G401 (cell line): ENCODE measurements at regions not wholly inside any gene's neighbourhood (a gene's known extent, or its start where the extent isn't known, plus 50 kb on each side); places are given as distances from the start of the nearest gene placed in this dataset.
"Not testable (repeated sequence)": the region's sequence is repeated elsewhere in the genome, so short reads cannot be mapped to it uniquely, and the experiment has no call there.

Experiments
- DNase-seq: peaks from one replicate; pipeline ENCODE4 v3.0.0-alpha.2; 2015; ENCODE audit warnings: low spot score
- in situ Hi-C: cut with HindIII; loops from 2 replicates; pipeline ENCODE4 v1.10.0; 2016; ENCODE audit warnings: low sequenced_read_pairs, mixed read lengths

DNA sequence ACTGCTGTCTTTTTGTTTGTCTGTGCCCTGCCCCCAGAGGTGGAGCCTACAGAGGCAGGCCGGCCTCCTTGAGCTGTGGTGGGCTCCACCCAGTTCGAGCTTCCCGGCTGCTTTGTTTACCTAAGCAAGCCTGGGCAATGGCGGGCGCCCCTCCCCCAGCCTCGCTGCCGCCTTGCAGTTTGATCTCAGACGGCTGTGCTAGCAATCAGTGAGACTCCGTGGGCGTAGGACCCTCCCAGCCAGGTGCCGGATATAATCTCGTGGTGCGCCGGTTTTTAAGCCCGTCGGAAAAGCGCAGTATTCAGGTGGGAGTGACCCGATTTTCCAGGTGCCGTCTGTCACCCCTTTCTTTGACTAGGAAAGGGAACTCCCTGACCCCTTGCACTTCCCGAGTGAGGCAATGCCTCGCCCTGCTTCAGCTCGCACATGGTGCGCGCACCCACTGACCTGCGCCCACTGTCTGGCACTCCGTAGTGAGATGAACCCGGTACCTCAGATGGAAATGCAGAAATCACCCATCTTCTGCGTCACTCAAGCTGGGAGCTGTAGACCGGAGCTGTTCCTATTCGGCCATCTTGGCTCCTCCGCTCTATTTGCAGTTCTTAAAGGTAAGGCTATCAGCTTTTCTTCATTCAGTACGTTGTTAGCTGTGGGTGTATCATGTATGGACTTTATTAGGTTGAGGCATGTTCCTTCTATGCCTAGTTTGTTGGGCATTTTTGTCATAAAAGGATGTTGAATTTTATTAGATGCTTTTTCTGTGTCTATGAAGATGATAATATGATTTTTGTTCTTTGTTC lies 178.3 kb downstream of the CDCA7 start:
- DNase-seq, in situ Hi-C loops: not testable (repeated sequence)

DNA sequence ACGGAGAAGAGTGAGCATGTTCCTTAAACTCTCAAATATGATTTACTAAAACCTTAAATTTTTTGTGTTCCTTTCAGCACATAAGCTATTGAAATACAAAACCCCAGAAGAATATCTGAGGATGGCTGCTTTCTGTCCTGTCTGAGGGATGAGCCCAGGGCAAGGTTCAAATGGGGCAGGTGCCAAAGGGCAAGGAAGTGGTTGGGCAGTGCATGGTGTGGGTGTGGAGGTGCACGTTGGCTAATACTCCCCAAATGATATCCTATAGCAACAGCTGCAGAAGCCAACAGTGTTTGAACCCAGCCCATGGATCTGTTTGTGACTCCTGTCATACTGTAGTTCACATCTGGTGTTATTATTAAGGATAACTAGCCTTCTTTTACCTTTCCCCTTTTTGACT lies 183.0 kb downstream of the CDCA7 start:
- in situ Hi-C loops = no loop called here

DNA sequence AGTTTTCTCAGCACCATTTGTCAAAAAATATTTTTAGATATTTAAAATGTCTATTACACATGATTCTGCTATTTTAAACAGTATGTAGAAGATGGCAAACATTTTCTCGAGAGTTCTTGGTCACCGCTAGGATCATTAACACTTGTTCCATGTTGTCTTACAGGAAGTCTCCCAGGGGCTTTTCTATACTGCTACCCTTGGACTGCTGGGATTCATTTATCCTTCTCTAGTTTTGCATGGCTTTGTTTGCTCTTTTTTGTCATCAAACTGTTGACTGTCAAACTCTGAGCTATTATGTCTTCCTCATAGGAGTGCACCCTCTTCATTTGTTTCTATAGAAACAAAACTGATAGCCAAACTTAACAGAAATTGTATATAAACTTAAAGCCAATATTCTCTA lies 184.9 kb downstream of the CDCA7 start:
- DNase-seq = no peak
- in situ Hi-C loops = no loop called here

More for the DNA sequence above, 183.0 kb downstream of the CDCA7 start:
- DNase-seq = no peak

DNA sequence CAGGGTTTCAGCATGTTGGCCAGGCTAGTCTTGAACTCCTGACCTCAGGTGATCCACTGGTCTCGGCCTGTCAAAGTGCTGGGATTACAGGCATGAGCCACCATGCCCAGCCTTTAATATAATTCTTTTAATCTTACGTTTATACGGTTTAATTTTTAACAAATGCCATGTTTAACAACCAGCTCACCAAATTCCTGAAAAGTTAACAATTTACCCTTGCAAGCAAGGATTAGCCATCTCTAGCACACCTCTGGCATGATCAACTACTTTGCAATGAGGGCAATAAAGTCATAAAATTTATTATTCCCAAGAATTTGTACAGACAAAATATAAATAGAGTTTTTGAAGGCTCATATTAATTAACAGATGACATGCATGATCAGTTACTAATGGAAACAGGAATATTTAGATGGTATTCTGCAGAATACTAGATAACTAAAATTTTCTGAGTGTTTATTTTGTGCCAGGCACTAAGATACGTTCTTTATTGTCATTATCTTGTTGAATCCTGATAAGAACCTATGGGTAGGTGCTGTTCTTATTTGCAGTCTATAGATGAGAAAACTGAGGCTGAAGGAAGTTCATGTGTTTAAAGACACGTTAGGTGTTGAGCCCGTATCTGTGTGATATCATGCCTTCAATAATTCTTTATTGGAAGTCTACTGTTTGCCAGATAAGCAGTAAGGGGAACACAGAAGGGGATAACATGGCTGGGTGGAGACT lies 190.1 kb downstream of the CDCA7 start:
- no peak for DNase-seq
- in situ Hi-C loops = no loop called here

DNA sequence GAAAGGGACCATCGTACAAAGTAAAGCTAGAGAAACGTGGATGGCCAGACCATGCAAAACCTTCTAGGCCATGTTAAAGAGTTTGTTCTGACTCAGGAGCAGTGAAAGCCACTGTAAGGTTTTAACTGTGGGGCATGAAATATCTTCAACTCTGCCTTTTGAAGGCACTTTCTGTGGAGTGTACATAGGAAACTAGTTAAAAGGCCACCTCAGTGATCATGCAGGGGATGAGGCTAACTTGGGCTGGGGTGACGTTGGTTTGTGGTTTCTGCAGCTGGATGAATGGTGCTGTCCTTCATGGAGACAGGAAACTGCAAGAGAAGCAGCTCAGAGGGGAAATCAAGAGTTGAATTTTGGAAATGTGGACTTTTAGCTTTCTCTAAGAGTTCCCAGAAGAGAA lies 190.7 kb downstream of the CDCA7 start:
- no peak for DNase-seq
- in situ Hi-C loops = no loop called here

DNA sequence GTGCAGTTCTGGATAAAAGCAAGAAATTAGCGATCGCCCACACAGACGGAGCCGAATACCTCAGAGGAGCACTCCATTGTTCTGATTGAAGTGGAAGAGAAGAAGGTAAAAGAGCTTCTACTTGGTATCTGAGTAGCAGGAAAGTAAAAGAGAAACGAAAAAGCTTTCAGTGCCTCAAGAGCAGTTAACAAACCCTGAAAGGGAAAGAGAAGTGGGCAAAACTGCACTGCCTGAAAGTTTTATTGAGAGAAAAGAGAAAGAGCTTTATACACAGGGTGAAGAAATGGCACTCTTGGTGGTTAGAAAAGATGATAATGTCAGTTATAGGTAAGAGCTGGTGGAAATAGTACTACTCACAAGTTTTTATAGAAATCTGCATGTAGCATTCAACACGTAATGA lies 192.8 kb downstream of the CDCA7 start:
- in situ Hi-C loops = no loop called here
- DNase-seq = no peak

DNA sequence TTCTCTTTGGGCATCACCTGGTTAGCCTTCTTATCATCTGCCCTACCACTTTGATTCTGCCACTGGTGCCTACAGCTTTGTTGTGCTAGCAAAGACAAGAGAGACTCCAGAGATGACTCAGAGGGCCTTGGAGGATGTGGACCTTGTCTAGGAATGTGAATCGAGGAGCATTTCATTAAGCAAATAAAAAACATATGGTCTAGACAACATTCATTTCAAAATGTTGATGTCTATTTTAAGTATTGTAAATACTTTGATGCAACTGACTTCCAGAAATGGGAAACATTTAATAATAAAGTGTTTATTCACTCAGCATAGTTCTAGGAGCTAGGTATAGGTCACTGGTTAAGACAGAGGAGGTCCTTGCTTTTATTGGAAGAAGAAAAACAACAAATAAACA lies 195.5 kb downstream of the CDCA7 start:
- no peak for DNase-seq
- in situ Hi-C loops = no loop called here

DNA sequence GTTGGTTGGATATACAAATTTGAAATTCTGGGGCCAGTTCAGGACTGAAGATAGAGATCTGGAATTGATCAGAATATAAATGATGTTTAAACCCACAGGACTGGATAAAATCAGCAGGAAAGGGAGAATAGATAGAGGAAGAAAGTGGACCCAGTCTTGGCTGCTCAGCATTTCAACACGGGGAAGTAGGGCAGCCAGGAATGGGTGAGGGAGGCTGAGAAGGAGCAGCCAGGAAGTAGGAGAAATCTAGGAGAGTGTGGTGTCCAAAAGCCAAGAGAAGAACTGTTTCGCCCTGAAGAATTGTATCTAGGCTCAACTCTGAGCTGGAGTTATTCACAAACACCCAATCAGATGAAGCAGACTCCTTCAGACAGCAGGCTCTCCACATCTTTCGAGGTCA lies 197.9 kb downstream of the CDCA7 start:
- DNase-seq = no peak
- in situ Hi-C loops = no loop called here

DNA sequence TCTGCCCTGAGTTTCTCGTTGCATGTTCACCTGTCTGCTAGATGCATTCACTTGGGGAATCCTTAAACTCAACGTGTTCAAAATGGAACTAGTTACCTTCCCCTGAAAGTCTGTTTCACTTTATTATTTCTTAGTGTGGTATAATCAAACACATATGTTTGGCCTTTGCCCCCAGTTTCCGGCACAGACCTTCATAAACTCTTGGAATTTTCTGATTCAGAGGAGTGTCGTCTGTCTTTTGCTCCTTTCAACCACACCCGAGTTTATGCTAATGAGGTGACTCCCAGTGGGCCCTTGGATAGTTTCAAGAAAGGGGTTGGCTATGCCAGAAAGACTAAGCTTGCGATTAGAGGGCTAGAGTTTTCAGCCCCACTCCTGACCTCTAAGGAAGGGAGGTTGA lies 198.9 kb downstream of the CDCA7 start:
- DNase-seq = no peak
- in situ Hi-C loops = no loop called here

DNA sequence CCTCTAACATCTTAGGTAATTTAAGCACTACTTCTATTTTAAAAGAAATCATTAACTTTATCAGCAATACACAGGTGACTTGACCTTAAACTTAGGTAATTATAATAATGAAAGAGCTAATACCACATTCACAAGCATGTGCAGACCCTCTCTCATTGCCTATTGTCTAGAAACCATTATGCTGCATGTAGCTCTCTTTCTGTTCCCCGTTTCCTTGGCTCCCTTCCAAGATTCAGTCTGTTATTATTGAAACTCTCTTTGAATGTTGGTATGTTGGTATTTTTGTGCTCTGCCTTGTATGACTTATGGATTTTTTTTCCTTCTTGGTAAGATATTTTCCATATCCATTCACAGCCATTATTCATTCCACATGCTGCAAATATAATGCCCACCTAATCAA lies 201.2 kb downstream of the CDCA7 start:
- in situ Hi-C loops = no loop called here
- no peak for DNase-seq

DNA sequence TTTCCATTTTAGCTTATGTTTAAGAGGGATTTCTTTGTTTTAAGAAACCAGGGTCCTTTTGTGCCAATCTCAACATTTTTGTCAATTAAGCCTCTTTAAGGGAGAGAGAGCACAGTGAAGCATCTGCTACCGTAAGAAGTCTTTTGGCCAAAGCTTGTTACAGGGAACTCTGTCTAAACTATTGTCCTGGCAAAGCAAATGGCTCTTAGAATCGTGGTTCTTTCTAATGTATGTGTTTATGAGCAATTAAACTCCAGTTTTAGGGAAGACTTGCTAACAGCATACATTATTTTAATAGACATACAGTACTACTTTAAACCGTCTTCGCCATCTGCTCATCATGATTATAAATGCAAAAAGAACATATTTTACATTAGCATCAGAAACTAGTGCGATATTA lies 202.1 kb downstream of the CDCA7 start:
- no peak for DNase-seq
- in situ Hi-C loops = no loop called here

DNA sequence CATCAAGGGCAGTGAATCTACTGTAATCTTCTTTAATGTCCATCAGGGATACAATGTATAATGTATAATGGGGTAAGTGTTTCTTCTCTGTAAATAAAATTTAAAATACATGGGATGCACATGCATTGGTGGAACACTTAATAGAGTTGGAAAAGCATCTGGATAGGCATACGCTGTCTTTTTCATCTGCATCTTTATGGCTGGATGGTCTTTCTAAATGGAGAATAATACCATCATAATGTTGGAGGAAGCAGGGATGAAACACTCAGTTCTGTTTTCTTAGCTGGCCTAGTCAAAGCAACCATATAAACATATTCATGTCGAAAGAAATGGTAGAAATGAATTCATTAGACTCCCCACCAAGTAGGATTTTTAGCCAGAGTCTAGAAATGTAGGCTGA lies 202.8 kb downstream of the CDCA7 start:
- no peak for DNase-seq
- in situ Hi-C loops = no loop called here

DNA sequence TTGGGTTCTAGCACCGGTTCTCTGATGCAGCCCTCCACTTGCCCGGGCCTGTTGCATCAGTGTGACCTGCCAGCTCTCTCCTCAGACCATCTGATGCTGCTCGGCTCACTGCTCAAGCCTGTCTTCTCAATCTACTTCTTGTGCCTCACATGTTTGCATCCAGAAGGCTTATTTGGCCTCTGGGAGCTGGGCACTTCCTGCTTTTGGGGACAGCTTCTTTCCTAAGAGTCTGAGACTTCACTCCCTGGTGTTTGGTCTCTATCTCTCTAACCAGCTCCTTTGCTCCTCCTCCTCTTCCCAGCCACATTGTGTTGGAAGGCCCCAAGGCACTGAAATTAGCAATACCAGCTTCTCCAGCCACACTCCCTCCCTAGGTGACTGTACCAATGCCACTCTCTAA lies 212.8 kb downstream of the CDCA7 start:
- in situ Hi-C loops = no loop called here
- DNase-seq = no peak

DNA sequence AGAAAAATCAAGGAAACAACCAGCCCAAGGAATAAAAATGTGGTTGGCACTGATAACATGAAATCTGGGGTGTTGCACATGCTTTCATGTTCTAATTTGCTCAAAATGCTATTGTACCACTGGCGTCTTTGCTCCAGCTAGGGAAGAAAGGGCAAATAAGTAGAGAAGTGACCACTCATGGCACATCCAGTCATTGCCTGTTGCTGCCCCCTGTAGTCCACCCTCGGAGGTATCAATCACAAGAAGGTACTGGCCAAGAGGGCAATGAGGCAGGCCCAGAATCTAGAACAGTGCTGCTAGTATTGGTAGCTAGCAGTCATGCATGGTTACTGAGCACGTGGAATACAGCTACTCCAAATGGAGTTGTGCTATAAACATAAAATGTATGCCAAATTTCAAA lies 213.4 kb downstream of the CDCA7 start:
- in situ Hi-C loops = no loop called here
- DNase-seq = no peak

DNA sequence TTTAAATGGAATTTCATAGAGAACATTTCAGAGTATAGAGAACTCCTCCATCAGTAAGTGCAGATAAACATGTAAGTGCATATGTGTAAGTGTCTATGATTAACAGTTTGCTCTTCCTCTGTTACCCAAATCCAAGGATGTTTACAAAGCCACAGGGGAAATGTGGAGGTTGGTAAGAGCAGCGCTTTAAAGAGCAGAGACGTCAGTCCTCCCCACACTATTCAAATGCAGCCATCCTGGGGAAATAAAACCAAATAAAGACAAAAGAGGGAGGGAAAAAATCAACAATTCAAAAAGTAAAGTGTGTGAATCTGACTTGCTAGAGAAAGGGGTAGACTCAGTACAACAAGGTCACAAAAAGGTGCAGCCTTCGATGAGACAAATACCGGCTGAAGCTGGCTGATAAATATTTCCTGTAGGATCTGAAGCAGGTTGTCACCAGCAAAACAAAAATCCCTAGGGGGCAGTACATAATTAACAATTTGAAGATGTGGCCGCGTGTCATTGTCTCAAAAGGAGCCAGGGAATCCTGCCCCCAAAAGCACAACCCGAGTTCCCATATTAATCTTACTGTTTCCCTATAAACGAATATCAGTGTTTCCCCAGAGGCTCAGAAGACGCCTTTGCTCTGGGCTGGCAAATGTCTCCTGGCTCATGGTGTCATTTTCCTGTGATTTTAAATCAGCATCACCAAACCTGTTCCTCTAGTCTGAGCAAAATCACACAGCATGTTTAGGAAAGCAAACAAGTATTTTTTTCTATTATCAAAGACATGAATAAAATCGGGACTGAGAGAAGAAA lies 216.5 kb downstream of the CDCA7 start:
- in situ Hi-C loops = no loop called here
- DNase-seq = peak; percentile 15

DNA sequence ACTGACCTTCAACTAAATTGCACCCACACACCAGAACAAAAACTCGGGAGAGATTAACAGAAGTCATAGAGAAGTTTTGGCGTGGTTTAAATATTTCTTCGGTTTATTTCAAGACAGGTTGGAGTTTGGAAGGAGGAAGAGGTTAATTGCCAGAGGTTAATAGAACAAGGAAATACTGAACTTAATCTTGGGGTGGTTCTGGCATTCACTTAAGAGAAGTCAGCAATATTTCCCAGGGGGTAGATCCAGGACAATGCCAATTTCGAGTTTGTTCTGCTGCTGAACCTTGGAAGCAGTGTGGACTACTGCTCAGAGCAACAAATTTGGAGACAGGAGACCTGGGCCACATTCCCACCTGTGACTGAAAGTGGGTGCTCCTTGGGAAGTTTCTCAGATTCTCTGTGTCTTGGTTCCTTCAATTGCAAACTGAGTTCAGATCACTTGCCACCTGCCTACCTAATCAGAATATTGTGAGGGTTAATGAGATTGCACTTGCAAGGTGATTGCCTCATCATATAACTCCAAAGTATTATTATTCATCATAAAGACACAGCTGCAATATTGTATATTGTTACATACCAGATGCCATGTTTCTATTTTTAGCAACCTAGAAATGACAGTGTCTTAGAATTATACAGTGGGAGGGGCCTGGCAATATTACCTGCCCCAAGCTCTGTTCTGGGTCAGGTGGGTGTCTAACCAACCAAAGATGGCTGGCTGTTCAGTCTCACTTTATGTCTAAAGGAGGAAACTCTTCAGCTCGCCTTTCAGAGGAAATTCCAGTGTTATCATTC lies 217.4 kb downstream of the CDCA7 start:
- no peak for DNase-seq
- in situ Hi-C loops = no loop called here

DNA sequence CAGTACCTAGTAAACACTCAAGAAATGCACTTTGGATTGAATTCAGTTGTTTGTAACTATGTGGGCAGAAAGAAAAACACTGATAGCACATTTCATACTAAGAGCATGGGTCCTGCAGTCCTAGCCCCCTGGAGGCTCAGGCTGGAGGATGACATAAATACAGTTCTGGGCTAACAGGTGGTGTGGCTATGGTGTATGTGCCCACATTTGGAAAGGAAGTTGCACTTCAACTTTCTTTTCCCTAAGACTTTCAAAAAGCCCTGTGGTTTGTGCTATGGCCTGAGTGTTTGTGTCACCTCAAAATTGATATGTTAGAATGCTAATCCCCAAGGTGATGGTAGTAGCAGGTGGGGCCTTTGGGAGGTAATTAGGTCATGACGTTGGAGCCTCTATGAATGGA lies 218.2 kb downstream of the CDCA7 start:
- in situ Hi-C loops = no loop called here
- no peak for DNase-seq

DNA sequence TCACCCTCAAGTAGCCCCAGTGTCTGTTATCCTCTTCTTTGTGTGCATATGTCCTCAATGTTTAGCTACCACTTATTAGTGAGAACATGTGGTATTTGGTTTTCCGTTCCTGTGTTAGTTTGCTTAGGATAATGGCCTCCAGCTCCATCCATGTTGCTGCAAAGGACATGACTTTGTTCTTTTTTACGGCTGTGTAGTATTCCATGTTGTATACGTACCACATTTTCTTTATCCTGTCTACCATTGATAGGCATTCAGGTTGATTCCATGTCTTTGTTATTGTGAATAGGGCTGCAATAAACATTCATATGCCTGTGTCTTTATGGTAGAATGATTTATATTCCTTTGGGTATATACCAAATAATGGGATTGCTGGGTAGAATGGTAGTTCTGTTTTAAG lies 219.1 kb downstream of the CDCA7 start:
- DNase-seq, in situ Hi-C loops: not testable (repeated sequence)

DNA sequence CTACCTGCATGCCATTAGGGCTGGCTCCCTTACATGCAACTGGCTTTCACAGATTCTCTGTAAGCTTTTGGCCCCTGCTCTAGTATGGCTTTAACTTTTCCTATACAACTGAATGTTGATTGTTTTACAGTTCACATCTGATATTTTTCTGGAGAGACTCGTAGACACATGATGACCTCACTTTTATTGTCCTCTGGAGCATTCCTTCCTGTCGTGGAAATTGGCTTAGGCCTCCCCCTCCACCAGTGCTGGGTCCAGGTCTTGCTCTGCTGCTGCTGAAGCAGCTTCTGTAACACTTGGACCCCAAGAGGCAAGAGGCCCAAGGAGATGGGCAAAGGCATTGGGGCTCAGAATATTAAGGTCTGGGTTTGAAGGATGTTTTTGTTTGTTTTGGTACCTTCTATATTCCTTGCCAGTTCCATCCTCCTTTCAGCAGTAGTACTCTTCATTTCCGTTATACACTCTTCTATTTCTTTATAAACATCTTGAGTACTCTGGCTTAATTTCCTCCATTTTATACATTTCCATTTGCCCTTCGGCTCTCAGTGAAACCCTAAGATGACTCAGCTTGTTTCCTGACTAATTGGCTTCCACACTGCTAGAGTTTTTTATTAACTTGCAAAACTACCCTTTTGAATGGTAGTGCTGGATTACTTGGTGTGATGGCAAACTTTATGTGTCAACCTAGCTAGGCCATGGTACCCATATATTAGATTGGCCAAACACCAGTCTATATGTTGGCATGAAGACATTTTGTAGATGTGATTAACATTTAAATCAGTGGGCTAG lies 219.8 kb downstream of the CDCA7 start:
- no peak for DNase-seq
- in situ Hi-C loops = no loop called here
